ENCODE measurements at regions not wholly inside any gene's neighbourhood (a gene's known extent, or its start where the extent isn't known, plus 50 kb on each side); places are given as distances from the start of the nearest gene placed in this dataset.
"Not testable (repeated sequence)": the region's sequence is repeated elsewhere in the genome, so short reads cannot be mapped to it uniquely, and the experiment has no call there.

- ATAC-seq (ENCODE audit: insufficient number of reproducible peaks, low FRiP score, low read depth), result no peak
- no peaks in the 10 kb centered on the region for H3K4me1 ChIP-seq (ENCODE audit: control insufficient read depth in 1 of 2, low read depth in 2 of 2)
- H3K36me3 ChIP-seq, result no peaks in the 10 kb centered on the region
- H3K27ac ChIP-seq, result no peak overlapping the region
- TF ChIP-seq CTCF (IDR thresholded peaks at IDR 0.05), result no peak
- no peaks in the 10 kb centered on the region for H3K9me3 ChIP-seq
- no peaks in the 10 kb centered on the region for H3K27me3 ChIP-seq (replicated peaks; ENCODE audit: insufficient read depth)
- H3K4me3 ChIP-seq, result no peak overlapping the region
- no peak for DNase-seq (ENCODE audit: low spot score)
These were observed 515.5 kb downstream of the AMY1C start for GRCh38 chr1:104265163-104265562.

- Histone ChIP-seq H3K9me3 (no peaks in the 10 kb centered on the region), H3K4me3 (no peak overlapping the region), H3K27me3 (replicated peaks; ENCODE audit: insufficient read depth) (no peaks in the 10 kb centered on the region), H3K36me3 (no peaks in the 10 kb centered on the region), H3K4me1 (ENCODE audit: control insufficient read depth in 1 of 2, low read depth in 2 of 2) (no peaks in the 10 kb centered on the region), H3K27ac (no peak overlapping the region)
- ATAC-seq (ENCODE audit: insufficient number of reproducible peaks, low FRiP score, low read depth) (no peak), DNase-seq (ENCODE audit: low spot score) (no peak)
- no peak for TF ChIP-seq CTCF (IDR thresholded peaks at IDR 0.05)
These were observed 516.9 kb downstream of the AMY1C start for GRCh38 chr1:104266612-104267011.

- not testable (repeated sequence) for H3K36me3 ChIP-seq; H3K4me1 ChIP-seq (ENCODE audit: control insufficient read depth in 1 of 2, low read depth in 2 of 2); H3K4me3 ChIP-seq; DNase-seq (ENCODE audit: low spot score); H3K27me3 ChIP-seq (replicated peaks; ENCODE audit: insufficient read depth); ATAC-seq (ENCODE audit: insufficient number of reproducible peaks, low FRiP score, low read depth); H3K9me3 ChIP-seq; H3K27ac ChIP-seq
These were observed 538.6 kb downstream of the AMY1C start for GRCh38 chr1:104288322-104288721.

GRCh38 chr1:104291156-104291555 lies 541.5 kb downstream of the AMY1C start:
- no peak for TF ChIP-seq CTCF (IDR thresholded peaks at IDR 0.05)
- H3K4me1 ChIP-seq (ENCODE audit: control insufficient read depth in 1 of 2, low read depth in 2 of 2), result no peaks in the 10 kb centered on the region
- no peaks in the 10 kb centered on the region for H3K27me3 ChIP-seq (replicated peaks; ENCODE audit: insufficient read depth)
- DNase-seq (ENCODE audit: low spot score) (no peak), ATAC-seq (ENCODE audit: insufficient number of reproducible peaks, low FRiP score, low read depth) (no peak)
- H3K36me3 ChIP-seq, result no peaks in the 10 kb centered on the region
- no peak overlapping the region for H3K4me3 ChIP-seq
- no peaks in the 10 kb centered on the region for H3K9me3 ChIP-seq
- no peak overlapping the region for H3K27ac ChIP-seq

GRCh38 chr1:104294259-104294658 lies 544.6 kb downstream of the AMY1C start:
- H3K27ac ChIP-seq, result no peak overlapping the region
- no peak overlapping the region for H3K4me3 ChIP-seq
- H3K27me3 ChIP-seq (replicated peaks; ENCODE audit: insufficient read depth), result no peaks in the 10 kb centered on the region
- H3K4me1 ChIP-seq (ENCODE audit: control insufficient read depth in 1 of 2, low read depth in 2 of 2), result no peaks in the 10 kb centered on the region
- no peak for DNase-seq (ENCODE audit: low spot score)
- TF ChIP-seq CTCF (IDR thresholded peaks at IDR 0.05), result no peak
- H3K9me3 ChIP-seq, result no peaks in the 10 kb centered on the region
- no peak for ATAC-seq (ENCODE audit: insufficient number of reproducible peaks, low FRiP score, low read depth)
- no peaks in the 10 kb centered on the region for H3K36me3 ChIP-seq

GRCh38 chr1:104295511-104295910 lies 545.8 kb downstream of the AMY1C start:
- Histone ChIP-seq H3K36me3 (no peaks in the 10 kb centered on the region), H3K9me3 (no peaks in the 10 kb centered on the region), H3K4me3 (no peak overlapping the region), H3K27me3 (replicated peaks; ENCODE audit: insufficient read depth) (no peaks in the 10 kb centered on the region), H3K4me1 (ENCODE audit: control insufficient read depth in 1 of 2, low read depth in 2 of 2) (no peaks in the 10 kb centered on the region), H3K27ac (no peak overlapping the region)
- TF ChIP-seq CTCF (IDR thresholded peaks at IDR 0.05), result no peak
- DNase-seq (ENCODE audit: low spot score) (no peak), ATAC-seq (ENCODE audit: insufficient number of reproducible peaks, low FRiP score, low read depth) (no peak)

Data from thoracic aorta (tissue), 2 donors.